ENCODE measurements at regions not wholly inside any gene's neighbourhood (a gene's known extent, or its start where the extent isn't known, plus 50 kb on each side); places are given as distances from the start of the nearest gene placed in this dataset.

DNA sequence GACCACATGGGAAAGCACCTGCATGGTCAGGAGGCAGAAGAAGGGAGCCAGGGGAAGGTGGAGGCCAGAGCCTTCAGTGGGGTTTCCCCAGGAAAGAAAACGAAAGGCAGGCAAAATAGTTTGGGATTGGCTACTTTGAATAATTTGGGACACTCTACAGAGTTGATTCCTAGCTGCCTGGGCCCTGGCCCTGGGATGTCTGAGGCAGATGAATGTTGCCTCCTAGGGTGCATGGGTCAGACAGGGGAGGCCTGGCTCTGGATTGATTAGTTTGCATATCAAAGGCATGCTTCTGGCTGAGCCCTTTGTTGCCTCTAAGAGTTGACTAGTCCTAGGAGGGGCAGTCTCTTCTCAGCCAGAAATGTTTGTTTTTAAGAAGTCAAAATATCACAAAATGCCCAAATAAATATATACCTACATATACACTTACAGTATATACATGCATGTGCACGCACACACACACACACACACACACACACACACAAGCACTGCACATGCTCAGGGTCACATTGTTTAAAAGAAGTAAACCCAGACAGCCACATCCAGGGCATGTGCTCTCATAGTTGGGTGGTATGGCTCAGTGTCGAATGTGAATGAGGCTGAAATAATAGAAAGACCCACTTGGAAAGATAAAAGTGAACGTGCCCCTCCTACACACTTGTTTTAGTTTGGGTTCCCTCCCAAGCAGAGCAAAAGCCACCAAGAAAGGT lies 184.2 kb downstream of the GPAM start:
- DNase-seq (ENCODE audit: insufficient read length, low spot score) (no peak), FAIRE-seq (no peak)
- TF ChIP-seq POLR2A (IDR thresholded peaks at IDR 0.05; ENCODE audit: low read depth, low read length), result no peak

DNA sequence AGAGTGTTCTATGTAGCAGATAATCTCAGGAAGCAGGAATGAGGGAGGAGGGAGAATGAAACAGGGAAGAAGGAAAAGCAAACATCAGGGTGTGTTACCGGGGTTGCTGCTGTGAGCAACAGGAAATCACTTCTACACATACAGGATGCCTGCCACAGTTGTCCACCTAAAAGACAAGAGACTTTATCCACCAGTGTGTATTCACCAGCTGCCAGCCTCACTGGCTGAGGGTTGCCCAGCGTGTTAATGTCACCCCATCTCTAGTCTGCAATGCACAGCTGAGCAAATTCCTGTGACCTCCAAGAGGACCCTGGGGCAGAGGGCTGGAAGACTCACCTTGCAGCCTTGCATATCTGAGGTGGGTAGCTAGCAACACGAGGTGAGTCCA lies 183.7 kb downstream of the GPAM start:
- DNase-seq (ENCODE audit: insufficient read length, low spot score) (no peak), FAIRE-seq (no peak)
- no peak for TF ChIP-seq POLR2A (IDR thresholded peaks at IDR 0.05; ENCODE audit: low read depth, low read length)

DNA sequence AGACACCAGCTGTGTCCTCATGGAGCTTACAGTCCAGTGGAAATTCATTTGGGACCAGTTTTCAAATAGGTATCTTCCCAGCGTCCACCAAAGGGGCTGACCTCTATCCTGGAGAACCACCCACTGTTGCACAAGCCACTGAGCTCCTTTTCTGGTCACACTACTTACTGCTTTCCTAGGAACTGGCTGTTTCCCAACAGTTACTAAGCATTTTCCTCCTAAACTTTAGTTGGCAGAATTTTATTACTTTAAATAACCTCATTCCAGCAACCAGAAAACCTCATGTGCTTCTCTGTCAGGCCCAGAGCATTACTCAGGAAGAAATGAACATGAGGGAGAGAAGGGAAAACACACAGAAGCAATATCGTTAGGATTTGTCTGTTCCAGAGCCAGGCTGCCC lies 183.1 kb downstream of the GPAM start:
- DNase-seq (ENCODE audit: insufficient read length, low spot score), result no peak
- TF ChIP-seq POLR2A (IDR thresholded peaks at IDR 0.05; ENCODE audit: low read depth, low read length), result no peak
- no peak for FAIRE-seq

DNA sequence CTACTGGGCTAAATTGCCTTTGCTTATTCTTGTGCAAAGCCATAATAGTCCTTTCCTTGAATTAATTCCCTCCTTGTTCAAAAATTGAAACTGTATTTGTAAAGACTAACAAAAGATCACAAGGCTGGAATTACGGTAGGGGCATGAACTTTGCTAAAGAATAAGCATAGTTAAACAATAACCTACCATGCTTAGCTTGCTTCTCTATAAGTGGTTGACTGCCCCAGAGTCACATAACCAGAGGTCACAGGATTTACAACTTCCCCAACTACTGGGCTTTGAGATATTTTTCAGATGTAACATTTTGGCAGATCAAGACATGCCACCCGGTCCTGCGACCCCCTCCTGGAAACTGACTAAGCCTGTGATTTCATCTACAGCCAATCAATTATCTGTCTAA lies 181.4 kb downstream of the GPAM start:
- TF ChIP-seq POLR2A (IDR thresholded peaks at IDR 0.05; ENCODE audit: low read depth, low read length), result no peak
- DNase-seq (ENCODE audit: insufficient read length, low spot score), result no peak
- no peak for FAIRE-seq

DNA sequence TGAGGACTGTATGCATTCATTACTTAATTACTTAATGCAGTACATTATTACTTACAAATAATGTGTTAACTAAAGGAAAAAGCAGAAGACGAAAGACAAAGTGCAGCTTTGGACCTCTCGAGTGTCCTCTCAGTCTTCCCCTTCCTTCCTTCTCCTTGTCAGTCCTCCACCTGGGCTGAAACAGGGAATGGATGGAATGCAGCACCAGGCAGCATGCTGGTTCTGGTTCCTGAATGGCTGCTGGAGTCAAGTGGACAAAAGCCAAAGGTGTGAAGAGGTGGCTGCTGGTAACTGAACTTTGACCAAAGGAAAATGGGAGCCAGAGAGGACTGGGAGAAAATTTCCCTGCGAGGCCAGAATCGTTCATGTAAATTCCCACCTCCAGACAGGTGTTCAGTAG lies 179.5 kb downstream of the GPAM start:
- TF ChIP-seq POLR2A (IDR thresholded peaks at IDR 0.05; ENCODE audit: low read depth, low read length), result no peak
- DNase-seq (ENCODE audit: insufficient read length, low spot score) (no peak), FAIRE-seq (no peak)

DNA sequence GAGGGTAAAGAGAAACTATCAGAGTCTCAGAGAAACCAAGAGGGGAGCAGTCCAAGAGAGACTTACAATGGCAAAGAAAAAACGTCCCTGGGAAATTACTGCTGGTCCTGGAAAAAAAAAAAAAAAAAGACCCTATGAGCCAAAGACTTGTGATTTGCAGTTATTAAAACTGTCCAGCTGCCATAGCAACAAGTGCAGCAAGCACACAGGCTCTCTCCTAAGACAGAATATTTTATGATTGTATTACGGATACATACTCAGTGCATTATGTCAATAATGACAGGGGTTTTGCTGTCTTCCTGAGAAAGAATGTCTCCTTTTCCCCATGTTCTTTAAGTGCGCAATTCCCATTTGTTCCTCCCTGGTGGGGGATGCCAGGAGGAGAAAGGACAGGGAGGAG lies 178.5 kb downstream of the GPAM start:
- no peak for FAIRE-seq
- no peak for DNase-seq (ENCODE audit: insufficient read length, low spot score)
- TF ChIP-seq POLR2A (IDR thresholded peaks at IDR 0.05; ENCODE audit: low read depth, low read length), result no peak

DNA sequence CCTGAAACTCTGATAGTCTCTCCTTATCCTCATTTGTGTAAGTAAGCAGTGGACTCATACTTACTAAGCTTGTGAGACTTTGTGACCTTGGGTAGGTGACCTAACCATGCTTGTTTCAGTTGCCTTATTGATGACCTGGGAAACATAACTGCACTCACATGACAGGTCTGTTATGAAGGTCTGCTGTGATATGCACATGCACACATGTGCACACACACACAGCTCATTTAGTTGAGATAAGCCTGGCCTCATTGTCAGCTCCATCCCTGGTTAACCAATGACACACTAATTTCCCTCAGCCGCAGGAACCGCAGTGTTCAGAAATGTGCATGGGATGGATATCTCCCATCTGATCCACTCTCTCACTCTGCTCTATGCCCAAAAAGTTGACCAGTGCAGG lies 177.2 kb downstream of the GPAM start:
- no peak for FAIRE-seq
- no peak for DNase-seq (ENCODE audit: insufficient read length, low spot score)
- no peak for TF ChIP-seq POLR2A (IDR thresholded peaks at IDR 0.05; ENCODE audit: low read depth, low read length)

DNA sequence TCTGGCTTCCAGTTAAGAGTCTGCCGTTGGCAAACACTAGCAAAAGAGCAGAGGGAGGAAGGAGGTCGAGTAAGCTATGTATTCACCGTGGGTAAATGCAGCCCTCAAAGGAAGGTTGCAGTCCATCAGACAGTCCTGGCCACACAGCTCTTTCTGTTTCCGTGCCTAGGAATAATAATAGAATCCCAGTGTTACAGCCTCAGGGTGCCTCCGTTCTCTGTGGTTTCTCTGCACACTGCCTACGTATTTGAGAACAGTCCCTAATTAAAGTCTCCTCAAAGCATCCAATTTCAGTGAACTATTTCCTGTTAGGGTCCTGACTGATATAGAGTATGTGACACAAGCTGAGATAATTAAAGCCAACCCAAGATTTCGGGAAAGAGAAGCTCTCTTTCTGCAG lies 176.7 kb downstream of the GPAM start:
- FAIRE-seq (no peak), DNase-seq (ENCODE audit: insufficient read length, low spot score) (no peak)
- no peak for TF ChIP-seq POLR2A (IDR thresholded peaks at IDR 0.05; ENCODE audit: low read depth, low read length)

DNA sequence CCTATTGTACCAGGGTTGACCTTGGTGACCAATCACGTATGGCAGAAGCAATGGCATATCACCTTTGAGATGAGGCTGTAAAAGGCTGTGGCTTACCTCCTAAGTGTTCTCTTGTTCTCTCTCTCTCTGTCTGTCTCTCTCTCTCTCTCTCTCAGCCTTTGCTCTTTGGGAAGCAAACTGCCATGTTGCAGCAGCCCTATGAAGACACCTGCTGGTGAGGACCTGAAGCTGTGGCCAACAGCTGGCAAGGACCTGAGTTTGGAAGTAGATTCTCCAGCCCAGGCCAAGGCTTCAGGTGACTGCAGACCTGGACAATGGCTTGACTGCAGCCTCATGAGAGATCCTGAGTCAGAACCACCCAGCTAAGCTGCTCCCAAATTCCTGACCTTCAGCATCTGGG lies 161.4 kb downstream of the GPAM start:
- DNase-seq (ENCODE audit: insufficient read length, low spot score) (no peak), FAIRE-seq (no peak)
- TF ChIP-seq POLR2A (IDR thresholded peaks at IDR 0.05; ENCODE audit: low read depth, low read length), result no peak

DNA sequence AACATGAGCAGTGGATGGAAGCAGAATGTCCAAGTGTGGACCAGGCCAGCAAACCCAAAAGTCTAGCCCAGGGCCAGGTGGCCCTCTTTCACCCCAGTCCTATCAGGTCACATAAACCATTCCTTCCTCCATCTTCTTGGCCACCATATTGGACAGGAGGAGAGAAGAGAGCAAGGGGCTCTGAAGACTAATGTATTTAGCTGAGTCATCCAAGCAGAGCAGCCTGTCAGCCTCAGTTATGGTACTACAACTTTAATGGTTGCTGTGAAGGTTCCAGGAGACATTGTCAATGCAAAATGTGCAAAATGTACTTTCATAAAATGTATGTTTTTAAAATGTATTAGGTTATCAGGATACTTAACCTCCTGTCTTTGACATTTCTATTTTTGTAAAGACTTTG lies 159.5 kb downstream of the GPAM start:
- FAIRE-seq (no peak), DNase-seq (ENCODE audit: insufficient read length, low spot score) (no peak)
- TF ChIP-seq POLR2A (IDR thresholded peaks at IDR 0.05; ENCODE audit: low read depth, low read length), result no peak

DNA sequence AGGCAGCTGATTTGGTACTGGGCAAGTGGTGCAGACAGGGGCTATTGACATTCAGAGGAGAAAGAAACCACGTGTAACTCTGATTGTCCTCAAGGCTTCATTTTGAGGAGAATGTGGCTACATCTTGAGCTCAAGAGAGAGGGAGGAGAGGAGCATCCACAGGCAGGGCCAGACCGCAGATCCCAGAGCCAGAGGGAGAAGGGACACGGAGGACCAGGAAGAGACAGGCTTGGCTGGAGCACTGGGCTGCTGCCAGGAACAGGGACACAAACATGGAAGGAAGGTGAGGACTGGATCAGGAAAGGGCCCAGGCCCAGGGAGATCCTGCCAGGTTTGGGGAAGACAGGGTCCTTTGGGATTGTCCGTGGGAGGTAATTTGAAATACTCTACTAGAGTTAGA lies 158.3 kb downstream of the GPAM start:
- no peak for TF ChIP-seq POLR2A (IDR thresholded peaks at IDR 0.05; ENCODE audit: low read depth, low read length)
- DNase-seq (ENCODE audit: insufficient read length, low spot score) (no peak), FAIRE-seq (no peak)

DNA sequence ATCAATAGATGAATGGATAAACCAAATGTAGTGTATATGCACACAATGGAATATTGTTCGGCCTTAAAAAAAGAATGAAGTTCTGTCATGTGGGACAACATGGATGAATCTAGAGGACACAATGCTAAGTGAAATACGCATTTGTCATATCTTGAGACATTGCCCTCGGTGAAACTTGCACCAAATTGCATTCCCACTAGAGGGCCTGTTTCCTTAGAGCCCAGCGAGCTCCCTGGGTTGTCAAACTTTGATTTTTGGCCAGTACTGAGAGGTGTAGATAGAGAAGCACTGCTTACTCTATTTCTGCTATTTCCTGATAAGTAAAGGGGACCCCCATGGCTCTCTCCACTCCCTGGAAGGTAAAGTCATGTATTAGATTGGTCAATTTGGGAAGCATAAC lies 157.1 kb downstream of the GPAM start:
- TF ChIP-seq POLR2A (IDR thresholded peaks at IDR 0.05; ENCODE audit: low read depth, low read length), result no peak
- FAIRE-seq (no peak), DNase-seq (ENCODE audit: insufficient read length, low spot score) (no peak)

DNA sequence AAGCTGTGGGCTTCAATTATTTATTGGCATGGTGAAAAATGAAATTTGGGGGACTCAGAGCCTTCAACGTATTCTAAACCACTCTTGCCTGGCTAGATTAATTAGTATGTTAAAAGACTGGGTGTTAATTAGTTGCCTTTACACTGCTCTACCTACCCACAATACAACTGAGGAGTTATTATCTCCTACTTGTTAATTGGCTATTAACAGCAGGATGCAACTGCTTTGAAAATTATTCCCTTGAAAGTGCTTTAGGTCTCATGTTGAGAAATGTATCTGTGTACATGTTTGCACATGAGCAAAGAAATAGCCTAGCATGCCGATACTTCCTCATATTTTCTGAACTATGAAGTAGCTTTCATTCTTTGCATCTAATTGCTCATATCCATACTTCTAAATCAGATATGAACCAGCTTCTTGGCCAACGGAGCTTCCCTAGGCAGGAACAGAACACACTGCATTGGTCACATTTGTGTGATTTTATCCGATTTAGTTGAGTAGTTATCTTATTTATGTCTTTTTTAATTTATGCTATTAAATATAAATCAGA lies 155.8 kb downstream of the GPAM start:
- TF ChIP-seq POLR2A (IDR thresholded peaks at IDR 0.05; ENCODE audit: low read depth, low read length), result no peak
- no peak for DNase-seq (ENCODE audit: insufficient read length, low spot score)
- FAIRE-seq, result no peak

DNA sequence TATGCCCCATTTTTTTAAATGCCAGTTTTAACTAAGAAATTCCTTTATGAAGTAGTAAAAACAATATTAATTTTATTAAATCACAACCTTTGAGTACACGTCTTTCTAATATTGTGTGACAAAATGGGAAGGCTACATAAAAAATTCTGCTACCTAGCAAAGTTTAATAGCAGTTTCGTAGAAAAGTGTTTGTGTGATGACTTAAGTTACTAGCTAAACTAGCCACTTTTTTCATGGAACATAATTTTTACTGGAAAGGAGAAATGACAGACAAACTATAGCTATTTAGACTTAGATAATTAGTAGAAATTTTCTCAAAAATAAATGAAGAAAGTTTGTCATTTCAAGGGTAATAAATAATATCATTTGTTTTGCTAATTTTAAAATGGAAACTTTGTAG lies 153.1 kb downstream of the GPAM start:
- no peak for TF ChIP-seq POLR2A (IDR thresholded peaks at IDR 0.05; ENCODE audit: low read depth, low read length)
- FAIRE-seq (no peak), DNase-seq (ENCODE audit: insufficient read length, low spot score) (no peak)

DNA sequence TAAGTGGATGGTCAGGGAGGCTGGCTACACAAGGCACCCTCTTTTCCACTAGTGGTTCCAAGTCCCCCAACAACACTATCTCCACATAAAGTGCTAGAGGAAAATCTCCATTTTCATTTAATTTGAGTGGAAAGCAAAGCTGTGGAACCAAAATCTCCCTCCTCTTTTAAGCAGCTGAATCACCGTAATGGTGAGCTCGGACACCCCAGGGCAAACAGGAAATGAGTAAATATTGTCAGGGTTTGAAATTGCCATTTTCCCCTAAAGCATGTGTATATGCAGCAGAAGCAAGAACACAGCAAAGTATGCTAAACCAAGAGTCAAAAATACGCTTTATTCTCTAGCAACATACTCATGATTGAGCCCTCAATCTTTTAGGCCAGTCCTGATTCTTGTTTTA lies 143.7 kb downstream of the GPAM start:
- no peak for DNase-seq (ENCODE audit: insufficient read length, low spot score)
- no peak for TF ChIP-seq POLR2A (IDR thresholded peaks at IDR 0.05; ENCODE audit: low read depth, low read length)
- FAIRE-seq, result no peak

DNA sequence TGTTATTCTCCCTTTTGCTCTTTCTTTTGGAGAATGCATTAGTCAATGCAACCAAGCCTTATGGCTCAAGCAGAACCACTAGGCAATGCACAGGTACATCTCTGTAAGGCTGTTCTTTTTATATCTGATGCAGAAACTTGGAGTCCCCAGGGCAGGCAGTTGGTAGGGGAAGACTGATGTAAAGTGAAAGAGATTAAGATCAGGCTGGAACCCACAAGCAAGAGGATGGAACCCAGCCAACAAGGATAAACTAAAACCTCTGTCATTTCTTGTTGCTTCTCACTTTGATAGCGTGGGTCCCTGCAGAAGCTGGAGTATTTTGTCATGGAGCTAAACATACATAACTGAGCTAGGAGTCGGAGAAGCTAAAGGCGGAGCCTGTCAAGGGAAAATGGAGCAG lies 142.9 kb downstream of the GPAM start:
- TF ChIP-seq POLR2A (IDR thresholded peaks at IDR 0.05; ENCODE audit: low read depth, low read length), result no peak
- no peak for FAIRE-seq
- DNase-seq (ENCODE audit: insufficient read length, low spot score), result no peak

Measured in H54 (cell line).